Gastroesophageal sphincter (tissue), 4 donors: ENCODE measurements at regions not wholly inside any gene's neighbourhood (a gene's known extent, or its start where the extent isn't known, plus 50 kb on each side); places are given as distances from the start of the nearest gene placed in this dataset.

Experiments used
- ATAC-seq: fragments of 150-250 bp; one replicate; pipeline ENCODE4 v1.9.1; 2016; ENCODE audit warnings: mild to moderate bottlenecking, moderate library complexity
- H3K27ac ChIP-seq, 4 donors: fragments of 200-600 bp; sonication (generic) in 3 of 4; 1 replicate in 3 of 4; 2 replicates in 1 of 4; pipeline ENCODE4 v1.5.1; 2016 to 2019
- H3K27me3 ChIP-seq: fragments of 200-600 bp; sonication (generic); one replicate; pipeline ENCODE4 v1.5.1; 2019
- H3K36me3 ChIP-seq, 2 donors: fragments of 200-600 bp; sonication (generic); one replicate each; pipeline ENCODE4 v1.5.1; 2019; ENCODE audit warnings: control low read depth in 1 of 2
- H3K4me1 ChIP-seq, 3 donors: fragments of 200-600 bp; sonication (generic); 1 replicate in 2 of 3; 2 replicates in 1 of 3; pipeline ENCODE4 v1.5.1; 2016 to 2019; ENCODE audit warnings: control low read depth in 2 of 3
- H3K4me3 ChIP-seq, 2 donors: fragments of 200-600 bp; sonication (generic); one replicate each; pipeline ENCODE4 v1.5.1; 2019; ENCODE audit warnings: mild to moderate bottlenecking in 1 of 2, moderate library complexity in 1 of 2
- H3K9me3 ChIP-seq, 3 donors: fragments of 200-600 bp; sonication (generic); one replicate each; pipeline ENCODE4 v1.5.1; 2017 to 2019; ENCODE audit warnings: control low read depth in 2 of 3
- EP300 ChIP-seq: sonication (generic); formaldehyde crosslinking; IDR thresholded peaks from one replicate; pipeline ENCODE4 v1.6.1; 2017; ENCODE audit warnings: antibody characterized with exemption, mild to moderate bottlenecking
- POLR2A ChIP-seq, 2 donors: fragments of 450-650 bp; IDR thresholded peaks; one replicate each; pipeline ENCODE4 v1.6.1; 2017; ENCODE audit warnings: antibody characterized with exemption in 2 of 2, mild to moderate bottlenecking in 2 of 2, moderate library complexity in 1 of 2
- POLR2AphosphoS5 ChIP-seq: sonication (generic); formaldehyde crosslinking; IDR thresholded peaks from one replicate; pipeline ENCODE4 v1.6.1; 2017; ENCODE audit warnings: antibody characterized with exemption
- WGBS, 2 donors: methylation state at CpG; one replicate each; pipeline ENCODE4 v1.1.5; 2018; ENCODE audit warnings: low coverage in 1 of 2; 5-methylcytosine and 5-hydroxymethylcytosine counted together
- TF ChIP-seq, protein P1 (sequence below), 4 experiments: fragments of 200-600 bp in 2 of 4; fragments of 450-650 bp in 2 of 4; sonication (generic) in 1 of 4; IDR thresholded peaks; one replicate each; pipeline ENCODE4 v1.5.1; 2017 to 2019; ENCODE audit warnings: antibody characterized with exemption in 4 of 4, mild to moderate bottlenecking in 2 of 4, moderate library complexity in 2 of 4

- Histone ChIP-seq H3K36me3 (no peaks in the 10 kb centered on the region), H3K27me3 (no peaks in the 10 kb centered on the region), H3K9me3 (no peaks in the 10 kb centered on the region), H3K27ac (no peak overlapping the region), H3K4me3 (no peak overlapping the region), H3K4me1 (no peaks in the 10 kb centered on the region)
- no peak for TF ChIP-seq POLR2AphosphoS5
- TF ChIP-seq, protein P1, sequence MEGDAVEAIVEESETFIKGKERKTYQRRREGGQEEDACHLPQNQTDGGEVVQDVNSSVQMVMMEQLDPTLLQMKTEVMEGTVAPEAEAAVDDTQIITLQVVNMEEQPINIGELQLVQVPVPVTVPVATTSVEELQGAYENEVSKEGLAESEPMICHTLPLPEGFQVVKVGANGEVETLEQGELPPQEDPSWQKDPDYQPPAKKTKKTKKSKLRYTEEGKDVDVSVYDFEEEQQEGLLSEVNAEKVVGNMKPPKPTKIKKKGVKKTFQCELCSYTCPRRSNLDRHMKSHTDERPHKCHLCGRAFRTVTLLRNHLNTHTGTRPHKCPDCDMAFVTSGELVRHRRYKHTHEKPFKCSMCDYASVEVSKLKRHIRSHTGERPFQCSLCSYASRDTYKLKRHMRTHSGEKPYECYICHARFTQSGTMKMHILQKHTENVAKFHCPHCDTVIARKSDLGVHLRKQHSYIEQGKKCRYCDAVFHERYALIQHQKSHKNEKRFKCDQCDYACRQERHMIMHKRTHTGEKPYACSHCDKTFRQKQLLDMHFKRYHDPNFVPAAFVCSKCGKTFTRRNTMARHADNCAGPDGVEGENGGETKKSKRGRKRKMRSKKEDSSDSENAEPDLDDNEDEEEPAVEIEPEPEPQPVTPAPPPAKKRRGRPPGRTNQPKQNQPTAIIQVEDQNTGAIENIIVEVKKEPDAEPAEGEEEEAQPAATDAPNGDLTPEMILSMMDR (IDR thresholded peaks at IDR 0.05), result no peak
- TF ChIP-seq POLR2A (IDR thresholded peaks at IDR 0.05), result no peak
- no peak for TF ChIP-seq EP300
- ATAC-seq, result no peak
- 71 to 84% methylated on average over 4 of the region's 4 CpGs for WGBS, 2 donors
These were observed 773.5 kb upstream of the LRRTM1 start for GRCh38 chr2:81078102-81078501.

- no peaks in the 10 kb centered on the region for H3K9me3 ChIP-seq
- H3K4me1 ChIP-seq, result no peaks in the 10 kb centered on the region
- H3K27ac ChIP-seq, result no peak overlapping the region
- H3K4me3 ChIP-seq, result no peak overlapping the region
- 62 to 68% methylated on average over 2 to 5 of the region's 5 CpGs for whole genome bisulfite sequencing, 2 donors
- no peaks in the 10 kb centered on the region for H3K27me3 ChIP-seq
- H3K36me3 ChIP-seq, result no peaks in the 10 kb centered on the region
- TF ChIP-seq POLR2A (IDR thresholded peaks at IDR 0.05) (no peak), EP300 (no peak), POLR2AphosphoS5 (no peak)
- TF ChIP-seq, protein P1 (IDR thresholded peaks at IDR 0.05), result no peak
- ATAC-seq, result no peak
These were observed 772.8 kb upstream of the LRRTM1 start for GRCh38 chr2:81077396-81077795.

DNA sequence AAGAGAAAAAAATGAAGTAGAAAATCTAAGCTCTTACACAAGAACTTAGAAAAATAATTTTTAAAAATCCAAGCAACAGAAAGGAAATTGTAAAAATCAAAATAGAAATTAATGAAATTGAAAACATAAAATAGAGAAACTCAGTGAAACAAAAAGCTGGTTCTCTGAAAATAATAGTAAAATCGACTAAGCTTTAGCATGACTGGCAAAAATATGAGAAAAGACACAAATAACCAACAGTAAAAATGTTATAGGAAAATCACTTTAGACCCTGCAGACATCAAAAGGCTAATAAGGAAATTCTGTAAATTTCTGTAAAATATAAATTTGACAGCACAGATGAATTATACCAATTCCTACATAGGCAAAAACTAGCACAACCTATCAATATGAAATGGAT lies 768.9 kb upstream of the LRRTM1 start:
- Histone ChIP-seq H3K27ac (no peak overlapping the region), H3K36me3 (no peaks in the 10 kb centered on the region), H3K4me1 (no peaks in the 10 kb centered on the region), H3K4me3 (no peak overlapping the region), H3K27me3 (no peaks in the 10 kb centered on the region), H3K9me3 (no peaks in the 10 kb centered on the region)
- TF ChIP-seq, protein P1 (IDR thresholded peaks at IDR 0.05), result no peak
- TF ChIP-seq EP300, result no peak
- TF ChIP-seq POLR2AphosphoS5, result no peak
- no peak for TF ChIP-seq POLR2A (IDR thresholded peaks at IDR 0.05)
- WGBS, 2 donors, result 69 to 100% methylated on average over 1 of the region's 1 CpG
- ATAC-seq, result no peak

GRCh38 chr2:81068144-81068543 lies 763.6 kb upstream of the LRRTM1 start:
- H3K27ac ChIP-seq, result no peak overlapping the region
- H3K4me3 ChIP-seq, result no peak overlapping the region
- no peaks in the 10 kb centered on the region for H3K4me1 ChIP-seq
- no peaks in the 10 kb centered on the region for H3K9me3 ChIP-seq
- 63% methylated on average over 1 of the region's 1 CpG; no CpG with 5 or more reads in 1 of the 2 donors for WGBS, 2 donors
- ATAC-seq, result no peak
- H3K36me3 ChIP-seq, result no peaks in the 10 kb centered on the region
- no peaks in the 10 kb centered on the region for H3K27me3 ChIP-seq
- TF ChIP-seq POLR2A (IDR thresholded peaks at IDR 0.05) (no peak), EP300 (no peak), POLR2AphosphoS5 (no peak)
- TF ChIP-seq, protein P1 (IDR thresholded peaks at IDR 0.05), result no peak

DNA sequence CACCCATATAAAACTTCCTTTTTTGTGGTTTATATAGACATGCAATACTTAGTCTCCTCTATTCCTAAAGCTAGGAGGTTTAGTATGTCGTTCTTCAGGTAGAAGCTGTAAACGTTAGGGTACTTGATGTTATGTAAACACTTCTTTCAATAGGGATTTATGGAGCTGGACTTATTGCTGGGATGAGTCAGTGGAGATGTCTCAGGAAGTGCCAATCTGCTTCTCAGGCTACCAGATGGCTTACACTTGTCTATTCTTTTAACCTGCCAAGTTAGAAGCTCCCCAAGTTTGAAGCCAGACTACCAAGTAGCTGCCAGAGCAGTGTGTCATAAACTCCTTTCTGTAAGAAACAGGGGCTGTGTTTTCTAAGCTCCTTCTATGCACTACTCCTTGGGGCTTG lies 756.5 kb upstream of the LRRTM1 start:
- ATAC-seq, result no peak
- Histone ChIP-seq H3K27me3 (no peaks in the 10 kb centered on the region), H3K27ac (no peak overlapping the region), H3K9me3 (no peaks in the 10 kb centered on the region), H3K4me3 (no peak overlapping the region), H3K4me1 (no peaks in the 10 kb centered on the region), H3K36me3 (no peaks in the 10 kb centered on the region)
- no peak for TF ChIP-seq EP300
- TF ChIP-seq POLR2AphosphoS5, result no peak
- TF ChIP-seq, protein P1 (IDR thresholded peaks at IDR 0.05), result no peak
- no peak for TF ChIP-seq POLR2A (IDR thresholded peaks at IDR 0.05)
- WGBS, 2 donors, result 35 to 53% methylated on average over 2 of the region's 2 CpGs
